ENCODE measurements at regions not wholly inside any gene's neighbourhood (a gene's known extent, or its start where the extent isn't known, plus 50 kb on each side); places are given as distances from the start of the nearest gene placed in this dataset.

DNA sequence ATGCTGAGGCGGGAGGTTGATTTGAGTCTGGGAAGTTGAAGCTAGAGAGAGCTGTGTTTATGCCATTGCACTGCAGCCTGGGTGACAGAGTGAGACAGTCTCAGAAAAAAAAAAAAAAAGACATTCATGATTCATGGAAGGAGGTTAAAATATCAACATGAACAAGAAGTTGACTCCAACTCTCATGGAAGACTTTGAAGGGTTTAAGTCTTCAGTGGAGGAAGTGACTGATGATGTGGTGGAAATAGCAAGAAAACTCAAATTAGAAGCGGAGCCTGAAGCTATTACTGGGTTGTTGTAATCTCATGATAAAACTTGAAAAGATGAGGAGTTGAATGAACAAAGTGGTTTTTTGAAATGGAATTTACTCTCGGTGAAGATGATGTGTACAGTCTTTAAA lies 491.8 kb downstream of the SQOR start:
- H3K9me3 Mint-ChIP-seq: peaks cover 48% of the 10 kb centered on the region
- H3K4me1 Mint-ChIP-seq: peaks cover 8% of the 10 kb centered on the region
- no peak overlapping the region for H3K27ac Mint-ChIP-seq
- H3K36me3 Mint-ChIP-seq: peaks cover 19% of the 10 kb centered on the region
- ChIA-PET CTCF (no interaction called here), POLR2A (no interaction called here)
- no peak for DNase-seq (ENCODE audit: low spot score)
- no peak for ATAC-seq
- no peaks in the 10 kb centered on the region for H3K27me3 Mint-ChIP-seq (ENCODE audit: low read depth)
- no peak overlapping the region for H3K4me3 Mint-ChIP-seq
- TF ChIP-seq, protein P1, sequence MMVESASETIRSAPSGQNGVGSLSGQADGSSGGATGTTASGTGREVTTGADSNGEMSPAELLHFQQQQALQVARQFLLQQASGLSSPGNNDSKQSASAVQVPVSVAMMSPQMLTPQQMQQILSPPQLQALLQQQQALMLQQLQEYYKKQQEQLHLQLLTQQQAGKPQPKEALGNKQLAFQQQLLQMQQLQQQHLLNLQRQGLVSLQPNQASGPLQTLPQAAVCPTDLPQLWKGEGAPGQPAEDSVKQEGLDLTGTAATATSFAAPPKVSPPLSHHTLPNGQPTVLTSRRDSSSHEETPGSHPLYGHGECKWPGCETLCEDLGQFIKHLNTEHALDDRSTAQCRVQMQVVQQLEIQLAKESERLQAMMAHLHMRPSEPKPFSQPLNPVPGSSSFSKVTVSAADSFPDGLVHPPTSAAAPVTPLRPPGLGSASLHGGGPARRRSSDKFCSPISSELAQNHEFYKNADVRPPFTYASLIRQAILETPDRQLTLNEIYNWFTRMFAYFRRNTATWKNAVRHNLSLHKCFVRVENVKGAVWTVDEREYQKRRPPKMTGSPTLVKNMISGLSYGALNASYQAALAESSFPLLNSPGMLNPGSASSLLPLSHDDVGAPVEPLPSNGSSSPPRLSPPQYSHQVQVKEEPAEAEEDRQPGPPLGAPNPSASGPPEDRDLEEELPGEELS (CRISPR knock-in tag; IDR thresholded peaks at IDR 0.05): no peak
- TF ChIP-seq ETV6 (CRISPR knock-in tag; IDR thresholded peaks at IDR 0.05): no peak
- no peak for TF ChIP-seq FOXP1 (CRISPR knock-in tag; IDR thresholded peaks at IDR 0.05; ENCODE audit: borderline replicate concordance)
- no peak for TF ChIP-seq CREM (CRISPR knock-in tag; IDR thresholded peaks at IDR 0.05)
- no peak for TF ChIP-seq NFATC4 (CRISPR knock-in tag; IDR thresholded peaks at IDR 0.05)
- TF ChIP-seq, protein P2, sequence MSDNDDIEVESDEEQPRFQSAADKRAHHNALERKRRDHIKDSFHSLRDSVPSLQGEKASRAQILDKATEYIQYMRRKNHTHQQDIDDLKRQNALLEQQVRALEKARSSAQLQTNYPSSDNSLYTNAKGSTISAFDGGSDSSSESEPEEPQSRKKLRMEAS (CRISPR knock-in tag; IDR thresholded peaks at IDR 0.05): no peak
- no peak for TF ChIP-seq RELA (CRISPR knock-in tag; IDR thresholded peaks at IDR 0.05; ENCODE audit: borderline replicate concordance)
- TF ChIP-seq ZNF121 (CRISPR knock-in tag; IDR thresholded peaks at IDR 0.05): no peak
- TF ChIP-seq, protein P3, sequence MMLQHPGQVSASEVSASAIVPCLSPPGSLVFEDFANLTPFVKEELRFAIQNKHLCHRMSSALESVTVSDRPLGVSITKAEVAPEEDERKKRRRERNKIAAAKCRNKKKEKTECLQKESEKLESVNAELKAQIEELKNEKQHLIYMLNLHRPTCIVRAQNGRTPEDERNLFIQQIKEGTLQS (CRISPR knock-in tag; conservative IDR thresholded peaks at IDR 0.05): no peak

DNA sequence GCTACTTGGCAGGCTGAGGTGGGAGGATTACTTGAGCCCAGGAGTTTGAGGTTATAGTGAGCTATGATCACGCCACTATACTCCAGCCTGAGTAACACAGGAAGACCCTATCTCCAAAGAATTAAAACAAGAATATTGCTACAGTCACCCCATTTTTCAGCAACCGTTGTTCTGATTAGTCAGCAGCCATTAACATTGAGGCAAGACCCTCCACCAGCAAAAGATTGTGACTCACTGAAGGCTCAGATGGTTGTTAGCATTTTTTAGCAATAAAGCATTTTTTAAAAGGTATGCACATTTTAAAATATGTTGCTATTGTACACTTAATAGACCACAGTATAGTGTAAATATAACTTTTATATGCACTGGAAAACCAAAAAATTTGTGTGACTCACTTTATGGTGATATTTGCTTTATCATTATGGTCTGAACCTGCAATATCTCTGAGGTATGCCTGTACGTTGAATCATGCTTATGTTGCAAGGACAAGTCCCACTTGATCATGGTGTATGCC lies 492.6 kb downstream of the SQOR start:
- H3K27me3 Mint-ChIP-seq (ENCODE audit: low read depth): no peaks in the 10 kb centered on the region
- CTCF ChIA-PET: no interaction called here
- TF ChIP-seq, protein P4, sequence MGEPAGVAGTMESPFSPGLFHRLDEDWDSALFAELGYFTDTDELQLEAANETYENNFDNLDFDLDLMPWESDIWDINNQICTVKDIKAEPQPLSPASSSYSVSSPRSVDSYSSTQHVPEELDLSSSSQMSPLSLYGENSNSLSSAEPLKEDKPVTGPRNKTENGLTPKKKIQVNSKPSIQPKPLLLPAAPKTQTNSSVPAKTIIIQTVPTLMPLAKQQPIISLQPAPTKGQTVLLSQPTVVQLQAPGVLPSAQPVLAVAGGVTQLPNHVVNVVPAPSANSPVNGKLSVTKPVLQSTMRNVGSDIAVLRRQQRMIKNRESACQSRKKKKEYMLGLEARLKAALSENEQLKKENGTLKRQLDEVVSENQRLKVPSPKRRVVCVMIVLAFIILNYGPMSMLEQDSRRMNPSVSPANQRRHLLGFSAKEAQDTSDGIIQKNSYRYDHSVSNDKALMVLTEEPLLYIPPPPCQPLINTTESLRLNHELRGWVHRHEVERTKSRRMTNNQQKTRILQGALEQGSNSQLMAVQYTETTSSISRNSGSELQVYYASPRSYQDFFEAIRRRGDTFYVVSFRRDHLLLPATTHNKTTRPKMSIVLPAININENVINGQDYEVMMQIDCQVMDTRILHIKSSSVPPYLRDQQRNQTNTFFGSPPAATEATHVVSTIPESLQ (CRISPR knock-in tag; IDR thresholded peaks at IDR 0.05): no peak
- TF ChIP-seq, protein P5, sequence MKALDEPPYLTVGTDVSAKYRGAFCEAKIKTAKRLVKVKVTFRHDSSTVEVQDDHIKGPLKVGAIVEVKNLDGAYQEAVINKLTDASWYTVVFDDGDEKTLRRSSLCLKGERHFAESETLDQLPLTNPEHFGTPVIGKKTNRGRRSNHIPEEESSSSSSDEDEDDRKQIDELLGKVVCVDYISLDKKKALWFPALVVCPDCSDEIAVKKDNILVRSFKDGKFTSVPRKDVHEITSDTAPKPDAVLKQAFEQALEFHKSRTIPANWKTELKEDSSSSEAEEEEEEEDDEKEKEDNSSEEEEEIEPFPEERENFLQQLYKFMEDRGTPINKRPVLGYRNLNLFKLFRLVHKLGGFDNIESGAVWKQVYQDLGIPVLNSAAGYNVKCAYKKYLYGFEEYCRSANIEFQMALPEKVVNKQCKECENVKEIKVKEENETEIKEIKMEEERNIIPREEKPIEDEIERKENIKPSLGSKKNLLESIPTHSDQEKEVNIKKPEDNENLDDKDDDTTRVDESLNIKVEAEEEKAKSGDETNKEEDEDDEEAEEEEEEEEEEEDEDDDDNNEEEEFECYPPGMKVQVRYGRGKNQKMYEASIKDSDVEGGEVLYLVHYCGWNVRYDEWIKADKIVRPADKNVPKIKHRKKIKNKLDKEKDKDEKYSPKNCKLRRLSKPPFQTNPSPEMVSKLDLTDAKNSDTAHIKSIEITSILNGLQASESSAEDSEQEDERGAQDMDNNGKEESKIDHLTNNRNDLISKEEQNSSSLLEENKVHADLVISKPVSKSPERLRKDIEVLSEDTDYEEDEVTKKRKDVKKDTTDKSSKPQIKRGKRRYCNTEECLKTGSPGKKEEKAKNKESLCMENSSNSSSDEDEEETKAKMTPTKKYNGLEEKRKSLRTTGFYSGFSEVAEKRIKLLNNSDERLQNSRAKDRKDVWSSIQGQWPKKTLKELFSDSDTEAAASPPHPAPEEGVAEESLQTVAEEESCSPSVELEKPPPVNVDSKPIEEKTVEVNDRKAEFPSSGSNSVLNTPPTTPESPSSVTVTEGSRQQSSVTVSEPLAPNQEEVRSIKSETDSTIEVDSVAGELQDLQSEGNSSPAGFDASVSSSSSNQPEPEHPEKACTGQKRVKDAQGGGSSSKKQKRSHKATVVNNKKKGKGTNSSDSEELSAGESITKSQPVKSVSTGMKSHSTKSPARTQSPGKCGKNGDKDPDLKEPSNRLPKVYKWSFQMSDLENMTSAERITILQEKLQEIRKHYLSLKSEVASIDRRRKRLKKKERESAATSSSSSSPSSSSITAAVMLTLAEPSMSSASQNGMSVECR (CRISPR knock-in tag; IDR thresholded peaks at IDR 0.05; ENCODE audit: borderline replicate concordance): no peak
- TF ChIP-seq, protein P6, sequence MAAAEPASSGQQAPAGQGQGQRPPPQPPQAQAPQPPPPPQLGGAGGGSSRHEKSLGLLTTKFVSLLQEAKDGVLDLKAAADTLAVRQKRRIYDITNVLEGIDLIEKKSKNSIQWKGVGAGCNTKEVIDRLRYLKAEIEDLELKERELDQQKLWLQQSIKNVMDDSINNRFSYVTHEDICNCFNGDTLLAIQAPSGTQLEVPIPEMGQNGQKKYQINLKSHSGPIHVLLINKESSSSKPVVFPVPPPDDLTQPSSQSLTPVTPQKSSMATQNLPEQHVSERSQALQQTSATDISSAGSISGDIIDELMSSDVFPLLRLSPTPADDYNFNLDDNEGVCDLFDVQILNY (CRISPR knock-in tag; IDR thresholded peaks at IDR 0.05): no peak
- TF ChIP-seq ZNF263 (CRISPR knock-in tag; IDR thresholded peaks at IDR 0.05; ENCODE audit: low read depth) (no peak), IRF2 (CRISPR knock-in tag; IDR thresholded peaks at IDR 0.05; ENCODE audit: borderline replicate concordance, low read depth) (no peak), SMAD4 (CRISPR knock-in tag; IDR thresholded peaks at IDR 0.05) (no peak)
- TF ChIP-seq, protein P7, sequence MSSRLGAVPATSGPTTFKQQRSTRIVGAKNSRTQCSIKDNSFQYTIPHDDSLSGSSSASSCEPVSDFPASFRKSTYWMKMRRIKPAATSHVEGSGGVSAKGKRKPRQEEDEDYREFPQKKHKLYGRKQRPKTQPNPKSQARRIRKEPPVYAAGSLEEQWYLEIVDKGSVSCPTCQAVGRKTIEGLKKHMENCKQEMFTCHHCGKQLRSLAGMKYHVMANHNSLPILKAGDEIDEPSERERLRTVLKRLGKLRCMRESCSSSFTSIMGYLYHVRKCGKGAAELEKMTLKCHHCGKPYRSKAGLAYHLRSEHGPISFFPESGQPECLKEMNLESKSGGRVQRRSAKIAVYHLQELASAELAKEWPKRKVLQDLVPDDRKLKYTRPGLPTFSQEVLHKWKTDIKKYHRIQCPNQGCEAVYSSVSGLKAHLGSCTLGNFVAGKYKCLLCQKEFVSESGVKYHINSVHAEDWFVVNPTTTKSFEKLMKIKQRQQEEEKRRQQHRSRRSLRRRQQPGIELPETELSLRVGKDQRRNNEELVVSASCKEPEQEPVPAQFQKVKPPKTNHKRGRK (CRISPR knock-in tag; IDR thresholded peaks at IDR 0.05; ENCODE audit: borderline replicate concordance): no peak
- H3K36me3 Mint-ChIP-seq: peaks cover 17% of the 10 kb centered on the region
- peaks cover under 1% of the 10 kb centered on the region for H3K4me1 Mint-ChIP-seq
- no peak overlapping the region for H3K4me3 Mint-ChIP-seq
- DNase-seq (ENCODE audit: low spot score) (no peak), ATAC-seq (no peak)
- POLR2A ChIA-PET: no interaction called here
- peaks cover 49% of the 10 kb centered on the region for H3K9me3 Mint-ChIP-seq
- H3K27ac Mint-ChIP-seq: no peak overlapping the region

All from WTC11 (cell line).